Calu3 (cell line): ENCODE measurements at regions not wholly inside any gene's neighbourhood (a gene's known extent, or its start where the extent isn't known, plus 50 kb on each side); places are given as distances from the start of the nearest gene placed in this dataset.

Experiments used
- BruUV-seq: library from RNA; stranded (reverse); fragments of 400-500 nt; replicated peaks from 2 replicates; lab custom pipeline; 2021; lab: Mats Ljungman, UMichigan
- CTCF ChIA-PET: fragments of 300-600 bp; sonication (Branson Sonifier 250); formaldehyde crosslinking; loops from one replicate; lab custom pipeline; 2022; ENCODE audit warnings: antibody characterized with exemption; lab: Charles Lee
- DNase-seq: peaks from one replicate; pipeline ENCODE4 v3.0.0; 2022
- H3K27ac Mint-ChIP-seq: one replicate; pipeline ENCODE4 v1.8.0; 2022; ENCODE audit warnings: mixed read lengths; ENCODE audit not compliant: unreplicated experiment
- H3K27me3 Mint-ChIP-seq: one replicate; pipeline ENCODE4 v1.8.0; 2022; ENCODE audit warnings: mixed read lengths; ENCODE audit not compliant: unreplicated experiment
- H3K36me3 Mint-ChIP-seq: one replicate; pipeline ENCODE4 v1.8.0; 2022; ENCODE audit warnings: mild to moderate bottlenecking, moderate library complexity, mixed read lengths; ENCODE audit not compliant: insufficient read depth, unreplicated experiment
- H3K4me1 Mint-ChIP-seq: one replicate; pipeline ENCODE4 v1.8.0; 2022; ENCODE audit warnings: mild to moderate bottlenecking, low read depth, mixed read lengths; ENCODE audit not compliant: unreplicated experiment
- H3K4me3 Mint-ChIP-seq: one replicate; pipeline ENCODE4 v1.8.0; 2022; ENCODE audit warnings: mild to moderate bottlenecking, low read depth, moderate library complexity, mixed read lengths; ENCODE audit not compliant: unreplicated experiment
- H3K9me3 Mint-ChIP-seq: one replicate; pipeline ENCODE4 v1.8.0; 2022; ENCODE audit warnings: low read depth, mixed read lengths; ENCODE audit not compliant: unreplicated experiment
- CTCF ChIP-seq: fragments of 200-600 bp; IDR thresholded peaks from one replicate; pipeline ENCODE4 v1.8.0; 2022; ENCODE audit warnings: antibody characterized with exemption; ENCODE audit not compliant: unreplicated experiment
- intact Hi-C: fragments of 100-400 bp; cut with micrococcal nuclease; formaldehyde crosslinking; loops from one replicate; pipeline ENCODE4 v1.10.0; 2022; ENCODE audit not compliant: unreplicated experiment

- peaks cover 24% of the 10 kb centered on the region for H3K9me3 Mint-ChIP-seq
These were observed 720.3 kb downstream of the GALR1 start for GRCh38 chr18:77969972-77970371.

GRCh38 chr18:77970814-77971213, 721.2 kb downstream of the GALR1 start:
- DNase-seq: no peak
- Mint-ChIP-seq H3K4me1 (no peaks in the 10 kb centered on the region), H3K4me3 (no peak overlapping the region), H3K27ac (no peak overlapping the region), H3K27me3 (no peaks in the 10 kb centered on the region), H3K36me3 (no peaks in the 10 kb centered on the region), H3K9me3 (peaks cover 24% of the 10 kb centered on the region)
- intact Hi-C loops: no loop called here
- no TSS peak for BruUV-seq
- CTCF ChIA-PET: no interaction called here
- no peak for TF ChIP-seq CTCF

More at GRCh38 chr18:77969972-77970371, 720.3 kb downstream of the GALR1 start:
- no peak overlapping the region for H3K4me3 Mint-ChIP-seq
- CTCF ChIA-PET: no interaction called here
- no TSS peak for BruUV-seq
- TF ChIP-seq CTCF: no peak
- intact Hi-C loops: loop anchor here (5.0 kb wide), 1 partner anchor 593 kb away; no protein-coding TSS in a partner anchor
- no peaks in the 10 kb centered on the region for H3K36me3 Mint-ChIP-seq
- no peak for DNase-seq
- no peaks in the 10 kb centered on the region for H3K27me3 Mint-ChIP-seq
- no peaks in the 10 kb centered on the region for H3K4me1 Mint-ChIP-seq
- no peak overlapping the region for H3K27ac Mint-ChIP-seq

- Mint-ChIP-seq H3K36me3 (no peaks in the 10 kb centered on the region), H3K4me3 (no peak overlapping the region), H3K4me1 (no peaks in the 10 kb centered on the region), H3K27me3 (no peaks in the 10 kb centered on the region), H3K27ac (no peak overlapping the region), H3K9me3 (peaks cover 27% of the 10 kb centered on the region)
- no peak for DNase-seq
- intact Hi-C loops: no loop called here
- CTCF ChIA-PET: no interaction called here
- no TSS peak for BruUV-seq
- TF ChIP-seq CTCF: no peak
These were observed 724.1 kb downstream of the GALR1 start for GRCh38 chr18:77973745-77974144.

- peaks cover 27% of the 10 kb centered on the region for H3K9me3 Mint-ChIP-seq
- no peaks in the 10 kb centered on the region for H3K27me3 Mint-ChIP-seq
- TF ChIP-seq CTCF: no peak
- H3K4me3 Mint-ChIP-seq: no peak overlapping the region
- no peak for DNase-seq
- intact Hi-C loops: no loop called here
- H3K36me3 Mint-ChIP-seq: no peaks in the 10 kb centered on the region
- no TSS peak for BruUV-seq
- no peak overlapping the region for H3K27ac Mint-ChIP-seq
- CTCF ChIA-PET: no interaction called here
- H3K4me1 Mint-ChIP-seq: no peaks in the 10 kb centered on the region
These were observed 724.7 kb downstream of the GALR1 start for GRCh38 chr18:77974329-77974728.
